Stomach (tissue), 8 donors: ENCODE measurements at regions not wholly inside any gene's neighbourhood (a gene's known extent, or its start where the extent isn't known, plus 50 kb on each side); places are given as distances from the start of the nearest gene placed in this dataset.

Experiments used
- DNase-seq, 2 donors: peaks; one replicate each; pipeline versions ENCODE4 v3.0.0 to v3.0.0-alpha.2; 2013 to 2019
- H3K27ac ChIP-seq, 5 donors: fragments of 200-600 bp in 4 of 5; sonication (generic) in 4 of 5; one replicate each; pipeline ENCODE4 v1.5.1; 2013 to 2019; ENCODE audit warnings: mild to moderate bottlenecking in 1 of 5, moderate library complexity in 1 of 5
- H3K27me3 ChIP-seq, 3 donors: fragments of 200-600 bp; sonication (generic); one replicate each; pipeline ENCODE4 v1.5.1; 2017 to 2019; ENCODE audit warnings: mixed run types in 1 of 3
- H3K36me3 ChIP-seq, 4 donors: fragments of 200-600 bp; sonication (generic); 1 replicate in 3 of 4; 2 replicates in 1 of 4; pipeline ENCODE4 v1.5.1; 2016 to 2019
- H3K4me1 ChIP-seq, 4 donors: fragments of 200-600 bp; sonication (generic); one replicate each; pipeline ENCODE4 v1.5.1; 2016 to 2019
- H3K4me3 ChIP-seq, 4 donors: fragments of 200-600 bp; sonication (generic) in 3 of 4; one replicate each; pipeline ENCODE4 v1.5.1; 2016 to 2019; ENCODE audit warnings: mild to moderate bottlenecking in 1 of 4
- H3K9me3 ChIP-seq, 4 donors: fragments of 200-600 bp; sonication (generic); one replicate each; pipeline ENCODE4 v1.5.1; 2016 to 2019
- EP300 ChIP-seq: sonication (generic); formaldehyde crosslinking; IDR thresholded peaks from one replicate; pipeline ENCODE4 v1.6.1; 2017; ENCODE audit warnings: antibody characterized with exemption
- POLR2A ChIP-seq, 4 donors: fragments of 450-650 bp; IDR thresholded peaks; one replicate each; pipeline ENCODE4 v1.6.1; 2016; ENCODE audit warnings: antibody characterized with exemption in 4 of 4, control low read depth in 2 of 4, mild to moderate bottlenecking in 1 of 4, moderate library complexity in 1 of 4
- POLR2AphosphoS5 ChIP-seq, 3 donors: sonication (generic); formaldehyde crosslinking; IDR thresholded peaks; one replicate each; pipeline ENCODE4 v1.6.1; 2016; ENCODE audit warnings: antibody characterized with exemption in 3 of 3
- WGBS, 5 donors: extraction: QIAGEN DNeasy Blood & Tissue Kit in 3 of 5; methylation state at CpG; one replicate each; pipeline versions ENCODE4 v1.1.5 to v1.1.7; 2013 to 2018; 5-methylcytosine and 5-hydroxymethylcytosine counted together
- intact Hi-C: fragments of 100-400 bp; cut with DNase I; formaldehyde crosslinking; loops from one replicate; pipeline ENCODE4 v1.15.1; 2023; ENCODE audit warnings: low total_unique reads
- TF ChIP-seq, protein P1 (sequence below), 7 experiments: fragments of 450-650 bp in 4 of 7; fragments of 200-600 bp in 3 of 7; sonication (generic) in 3 of 7; IDR thresholded peaks; one replicate each; pipeline ENCODE4 v1.5.1; 2016 to 2019; ENCODE audit warnings: antibody characterized with exemption in 7 of 7, control low read depth in 2 of 7, mild to moderate bottlenecking in 1 of 7
- donor health status: healthy with polysubstance abuse.
- donor health status: Bipolar disorder and iron deficiency.
- donor health status: healthy.

DNA sequence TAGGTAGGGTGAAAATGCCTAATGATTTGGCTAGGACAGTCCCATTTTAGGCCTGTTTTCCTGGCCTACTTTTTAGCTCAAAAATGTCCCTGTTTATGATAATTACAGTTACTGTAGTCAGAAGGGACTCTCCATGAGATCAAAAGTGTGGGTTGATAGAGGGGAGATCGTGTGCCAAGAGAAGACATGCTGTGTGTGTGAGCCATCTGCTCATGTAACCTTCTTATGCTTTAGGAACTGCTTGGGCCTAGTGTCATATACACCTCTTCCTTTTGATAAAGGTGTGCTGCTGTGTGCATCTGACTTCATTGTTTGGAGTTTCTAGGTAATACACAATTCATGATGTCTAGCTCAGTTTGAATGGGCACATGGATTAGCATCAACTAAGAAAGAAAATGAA is 786.5 kb downstream of the PDCD6IP start:
- Histone ChIP-seq H3K9me3 (peaks cover 0 to 9% (median 4%) of the 10 kb centered on the region in 4 donors), H3K36me3 (no peaks in the 10 kb centered on the region), H3K4me1 (no peaks in the 10 kb centered on the region), H3K27ac (no peak overlapping the region), H3K4me3 (no peak overlapping the region), H3K27me3 (no peaks in the 10 kb centered on the region)
- no peak for DNase-seq
- intact Hi-C loops = no loop called here
- TF ChIP-seq POLR2A (IDR thresholded peaks at IDR 0.05) = no peak
- WGBS, 5 donors = 22 to 38% (median 25%) methylated on average over 1 of the region's 1 CpG

DNA sequence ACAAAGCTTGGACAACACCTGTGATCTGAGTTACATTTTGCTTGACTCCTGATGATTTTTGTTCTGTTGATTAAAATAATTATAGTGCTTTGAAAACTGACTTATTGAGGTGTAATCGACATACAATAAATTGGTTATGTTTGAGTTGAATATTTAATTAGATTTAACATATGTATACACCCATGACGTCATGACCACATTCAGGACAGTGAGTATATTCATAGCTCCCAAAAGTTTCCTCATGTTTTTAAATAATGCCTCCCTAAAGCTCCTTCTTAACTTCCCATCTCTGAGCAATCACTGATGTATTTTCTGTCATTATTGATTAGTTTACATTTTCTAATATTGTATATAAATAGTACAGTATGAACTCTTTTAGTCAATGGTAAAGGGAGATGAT is 801.2 kb downstream of the PDCD6IP start:
- Histone ChIP-seq H3K36me3 (no peaks in the 10 kb centered on the region), H3K9me3 (peaks cover 0 to 12% (median 6%) of the 10 kb centered on the region in 4 donors), H3K27me3 (no peaks in the 10 kb centered on the region), H3K4me1 (no peaks in the 10 kb centered on the region), H3K27ac (no peak overlapping the region), H3K4me3 (no peak overlapping the region)
- intact Hi-C loops = no loop called here
- DNase-seq = no peak
- TF ChIP-seq POLR2A (IDR thresholded peaks at IDR 0.05) (no peak), POLR2AphosphoS5 (IDR thresholded peaks at IDR 0.05) (no peak), EP300 (no peak)
- TF ChIP-seq, protein P1, sequence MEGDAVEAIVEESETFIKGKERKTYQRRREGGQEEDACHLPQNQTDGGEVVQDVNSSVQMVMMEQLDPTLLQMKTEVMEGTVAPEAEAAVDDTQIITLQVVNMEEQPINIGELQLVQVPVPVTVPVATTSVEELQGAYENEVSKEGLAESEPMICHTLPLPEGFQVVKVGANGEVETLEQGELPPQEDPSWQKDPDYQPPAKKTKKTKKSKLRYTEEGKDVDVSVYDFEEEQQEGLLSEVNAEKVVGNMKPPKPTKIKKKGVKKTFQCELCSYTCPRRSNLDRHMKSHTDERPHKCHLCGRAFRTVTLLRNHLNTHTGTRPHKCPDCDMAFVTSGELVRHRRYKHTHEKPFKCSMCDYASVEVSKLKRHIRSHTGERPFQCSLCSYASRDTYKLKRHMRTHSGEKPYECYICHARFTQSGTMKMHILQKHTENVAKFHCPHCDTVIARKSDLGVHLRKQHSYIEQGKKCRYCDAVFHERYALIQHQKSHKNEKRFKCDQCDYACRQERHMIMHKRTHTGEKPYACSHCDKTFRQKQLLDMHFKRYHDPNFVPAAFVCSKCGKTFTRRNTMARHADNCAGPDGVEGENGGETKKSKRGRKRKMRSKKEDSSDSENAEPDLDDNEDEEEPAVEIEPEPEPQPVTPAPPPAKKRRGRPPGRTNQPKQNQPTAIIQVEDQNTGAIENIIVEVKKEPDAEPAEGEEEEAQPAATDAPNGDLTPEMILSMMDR (IDR thresholded peaks at IDR 0.05) = no peak
- 69 to 84% (median 74%) methylated on average over 2 of the region's 2 CpGs for WGBS, 5 donors

DNA sequence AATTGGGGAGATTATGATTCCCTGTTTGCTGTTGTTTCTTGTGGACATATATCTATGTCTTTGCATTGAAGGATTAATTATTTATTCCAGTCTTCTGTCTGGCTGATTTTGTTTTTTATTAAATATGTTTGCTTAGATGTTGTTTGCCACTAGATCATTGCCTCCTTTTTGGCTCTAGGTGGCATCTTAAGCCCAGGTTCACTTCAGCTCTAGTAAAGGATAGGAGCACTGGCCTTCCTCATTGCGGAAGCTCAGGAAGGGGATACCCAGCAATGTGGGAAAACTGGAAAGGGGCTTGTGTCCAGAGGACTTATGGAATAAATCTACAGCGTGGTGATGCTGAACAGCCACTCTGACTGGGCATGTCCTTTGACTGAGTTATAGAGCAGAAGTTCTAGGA is 821.6 kb downstream of the PDCD6IP start:
- DNase-seq = no peak
- intact Hi-C loops = no loop called here
- Histone ChIP-seq H3K27me3 (no peaks in the 10 kb centered on the region), H3K27ac (no peak overlapping the region), H3K4me1 (no peaks in the 10 kb centered on the region), H3K4me3 (no peak overlapping the region), H3K9me3 (peaks cover 5 to 33% (median 14%) of the 10 kb centered on the region in 4 donors), H3K36me3 (no peaks in the 10 kb centered on the region)
- no peak for TF ChIP-seq POLR2A (IDR thresholded peaks at IDR 0.05)
- TF ChIP-seq, protein P1 (IDR thresholded peaks at IDR 0.05) = no peak
- TF ChIP-seq EP300 = no peak
- no peak for TF ChIP-seq POLR2AphosphoS5 (IDR thresholded peaks at IDR 0.05)
- 61 to 76% (median 69%) methylated on average over 2 of the region's 2 CpGs for WGBS, 5 donors

DNA sequence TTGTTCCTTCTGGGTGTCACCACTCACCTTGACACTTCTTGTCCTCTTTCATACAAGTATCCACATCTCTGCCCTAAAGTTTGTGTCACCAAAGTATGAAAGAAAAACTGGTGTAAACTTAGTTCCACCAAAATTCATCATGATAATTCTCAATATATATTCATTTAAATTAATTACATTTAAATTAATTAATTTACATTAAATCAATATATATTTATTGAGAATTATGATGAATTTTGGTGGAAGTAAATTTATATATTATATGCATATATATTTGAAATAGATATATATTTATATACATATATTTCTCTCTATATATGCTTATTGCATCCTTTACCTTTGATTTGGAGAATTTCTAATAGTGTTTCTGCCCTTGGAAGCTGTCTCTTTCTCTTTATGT is 828.3 kb downstream of the PDCD6IP start:
- intact Hi-C loops = no loop called here
- TF ChIP-seq POLR2A (IDR thresholded peaks at IDR 0.05) (no peak), POLR2AphosphoS5 (IDR thresholded peaks at IDR 0.05) (no peak), EP300 (no peak)
- TF ChIP-seq, protein P1 (IDR thresholded peaks at IDR 0.05) = no peak
- H3K4me3 ChIP-seq = no peak overlapping the region
- H3K36me3 ChIP-seq = no peaks in the 10 kb centered on the region
- DNase-seq = no peak
- H3K9me3 ChIP-seq = no peaks in the 10 kb centered on the region
- H3K27me3 ChIP-seq = no peaks in the 10 kb centered on the region
- H3K4me1 ChIP-seq = no peaks in the 10 kb centered on the region
- H3K27ac ChIP-seq = no peak overlapping the region

DNA sequence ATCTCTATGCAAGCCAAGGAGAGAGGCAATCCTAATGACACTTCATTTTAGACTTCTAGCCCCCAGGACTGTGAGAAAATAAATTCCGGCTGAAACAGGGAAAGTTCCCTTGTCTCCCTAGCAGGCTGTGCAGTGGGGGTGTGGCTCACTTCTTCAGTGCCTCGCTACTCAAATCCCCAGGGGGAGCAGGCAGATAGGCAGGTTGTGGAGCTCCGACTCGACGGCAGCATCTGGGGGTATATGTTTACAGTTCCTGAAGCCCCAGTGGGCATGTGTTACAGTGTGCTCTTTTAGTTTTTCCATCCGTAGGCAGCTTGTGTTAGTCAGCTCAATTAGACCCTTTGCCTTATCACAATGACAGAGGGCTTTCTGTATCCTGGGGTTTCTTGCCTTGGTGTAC is 836.5 kb downstream of the PDCD6IP start:
- Histone ChIP-seq H3K4me3 (no peak overlapping the region), H3K36me3 (no peaks in the 10 kb centered on the region), H3K9me3 (peaks cover 0 to 5% (median 0%) of the 10 kb centered on the region in 4 donors), H3K4me1 (no peaks in the 10 kb centered on the region), H3K27me3 (no peaks in the 10 kb centered on the region), H3K27ac (no peak overlapping the region)
- intact Hi-C loops = no loop called here
- no peak for TF ChIP-seq POLR2AphosphoS5 (IDR thresholded peaks at IDR 0.05)
- TF ChIP-seq POLR2A (IDR thresholded peaks at IDR 0.05) = no peak
- TF ChIP-seq, protein P1 (IDR thresholded peaks at IDR 0.05) = no peak
- no peak for TF ChIP-seq EP300
- WGBS, 5 donors = 67 to 77% (median 70%) methylated on average over 6 of the region's 6 CpGs
- no peak for DNase-seq
